Transverse colon (tissue), 4 donors: ENCODE measurements at regions not wholly inside any gene's neighbourhood (a gene's known extent, or its start where the extent isn't known, plus 50 kb on each side); places are given as distances from the start of the nearest gene placed in this dataset.

Experiments
- DNase-seq: peaks from one replicate; pipeline ENCODE4 v3.0.0-alpha.2; 2019
- H3K27ac ChIP-seq, 4 donors: fragments of 200-600 bp; sonication (generic); 2 replicates each; pipeline ENCODE4 v1.5.1; 2016 to 2018; ENCODE audit warnings: inconsistent platforms in 4 of 4
- H3K27me3 ChIP-seq: fragments of 200-600 bp; sonication (generic); 2 replicates; pipeline ENCODE4 v1.5.1; 2017; ENCODE audit warnings: inconsistent platforms
- H3K36me3 ChIP-seq, 4 donors: fragments of 200-600 bp; sonication (generic); 2 replicates each; pipeline ENCODE4 v1.5.1; 2017 to 2019; ENCODE audit warnings: inconsistent platforms in 4 of 4
- H3K4me1 ChIP-seq, 4 donors: fragments of 200-600 bp; sonication (generic); 2 replicates each; pipeline ENCODE4 v1.5.1; 2017 to 2020; ENCODE audit warnings: inconsistent platforms in 4 of 4
- H3K4me3 ChIP-seq, 4 donors: fragments of 200-600 bp; sonication (generic); 1 replicate in 1 of 4; 2 replicates in 3 of 4; pipeline versions ENCODE4 v1.5.1 to v1.6.1; 2017 to 2019; ENCODE audit warnings: inconsistent platforms in 4 of 4
- H3K9me3 ChIP-seq, 2 donors: fragments of 200-600 bp; sonication (generic); 2 replicates each; pipeline ENCODE4 v1.5.1; 2017 to 2019; ENCODE audit warnings: inconsistent platforms in 2 of 2
- EP300 ChIP-seq: sonication (generic); formaldehyde crosslinking; IDR thresholded peaks from one replicate; pipeline ENCODE4 v1.6.1; 2017; ENCODE audit warnings: antibody characterized with exemption, low read depth
- POLR2A ChIP-seq: fragments of 450-650 bp; IDR thresholded peaks from one replicate; pipeline ENCODE4 v1.6.1; 2016; ENCODE audit warnings: antibody characterized with exemption, mild to moderate bottlenecking, moderate library complexity
- POLR2AphosphoS5 ChIP-seq, 3 donors: sonication (generic); formaldehyde crosslinking; IDR thresholded peaks; one replicate each; pipeline ENCODE4 v1.6.1; 2016; ENCODE audit warnings: antibody characterized with exemption in 3 of 3
- WGBS, 2 donors: methylation state at CpG; one replicate each; pipeline ENCODE4 v1.1.5; 2018; ENCODE audit warnings: low coverage in 1 of 2; 5-methylcytosine and 5-hydroxymethylcytosine counted together
- in situ Hi-C, 4 donors: fragments of 200-750 bp; cut with MboI; loops; one replicate each; pipeline versions ENCODE4 v1.15.0 to v1.15.1; 2017; ENCODE audit warnings: low sequenced_read_pairs in 3 of 4, low pct_ligation_motif_present in 1 of 4, low pct_unique_long_range_greater_than_20kb in 1 of 4
- intact Hi-C: fragments of 100-400 bp; cut with DNase I; formaldehyde crosslinking; loops from one replicate; pipeline ENCODE4 v1.15.1; 2023; ENCODE audit warnings: low total_unique reads
- TF ChIP-seq, protein P1 (sequence below), 5 experiments: fragments of 200-600 bp in 3 of 5; fragments of 450-650 bp in 2 of 5; sonication (generic) in 3 of 5; IDR thresholded peaks; 1 replicate in 2 of 5; 2 replicates in 3 of 5; pipeline ENCODE4 v1.5.1; 2016 to 2017; ENCODE audit warnings: antibody characterized with exemption in 5 of 5, inconsistent platforms in 3 of 5, mild to moderate bottlenecking in 2 of 5, moderate library complexity in 1 of 5

DNA sequence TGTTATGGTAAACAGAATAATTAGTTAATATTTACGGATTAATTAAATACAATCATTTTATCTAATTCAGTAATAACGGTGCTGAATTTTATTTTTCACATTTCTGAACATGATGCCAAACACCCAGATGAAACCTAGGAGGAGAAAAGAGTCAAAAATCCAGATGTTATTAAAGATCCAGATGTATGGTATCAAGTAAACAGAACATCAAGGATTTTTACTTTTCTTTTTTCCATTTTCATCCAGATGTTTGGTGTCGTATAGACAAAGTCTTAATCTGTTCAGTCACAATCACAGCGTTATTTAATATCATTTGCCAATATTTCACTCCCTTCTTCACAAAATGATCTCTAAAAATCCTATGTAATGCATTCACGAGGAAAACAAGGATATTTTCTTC lies 64.0 kb upstream of the NR2F2 start:
- no peak for DNase-seq
- Histone ChIP-seq H3K4me3 (no peak overlapping the region), H3K27me3 (no peaks in the 10 kb centered on the region), H3K27ac (no peak overlapping the region), H3K36me3 (no peaks in the 10 kb centered on the region), H3K9me3 (no peaks in the 10 kb centered on the region), H3K4me1 (peaks cover 0 to 11% (median 2%) of the 10 kb centered on the region in 4 donors)
- WGBS, 2 donors: 72 to 82% methylated on average over 5 of the region's 5 CpGs
- TF ChIP-seq EP300 (no peak), POLR2AphosphoS5 (IDR thresholded peaks at IDR 0.05) (no peak), POLR2A (no peak)
- TF ChIP-seq, protein P1, sequence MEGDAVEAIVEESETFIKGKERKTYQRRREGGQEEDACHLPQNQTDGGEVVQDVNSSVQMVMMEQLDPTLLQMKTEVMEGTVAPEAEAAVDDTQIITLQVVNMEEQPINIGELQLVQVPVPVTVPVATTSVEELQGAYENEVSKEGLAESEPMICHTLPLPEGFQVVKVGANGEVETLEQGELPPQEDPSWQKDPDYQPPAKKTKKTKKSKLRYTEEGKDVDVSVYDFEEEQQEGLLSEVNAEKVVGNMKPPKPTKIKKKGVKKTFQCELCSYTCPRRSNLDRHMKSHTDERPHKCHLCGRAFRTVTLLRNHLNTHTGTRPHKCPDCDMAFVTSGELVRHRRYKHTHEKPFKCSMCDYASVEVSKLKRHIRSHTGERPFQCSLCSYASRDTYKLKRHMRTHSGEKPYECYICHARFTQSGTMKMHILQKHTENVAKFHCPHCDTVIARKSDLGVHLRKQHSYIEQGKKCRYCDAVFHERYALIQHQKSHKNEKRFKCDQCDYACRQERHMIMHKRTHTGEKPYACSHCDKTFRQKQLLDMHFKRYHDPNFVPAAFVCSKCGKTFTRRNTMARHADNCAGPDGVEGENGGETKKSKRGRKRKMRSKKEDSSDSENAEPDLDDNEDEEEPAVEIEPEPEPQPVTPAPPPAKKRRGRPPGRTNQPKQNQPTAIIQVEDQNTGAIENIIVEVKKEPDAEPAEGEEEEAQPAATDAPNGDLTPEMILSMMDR (IDR thresholded peaks at IDR 0.05): no peak
- intact Hi-C loops: no loop called here
- in situ Hi-C loops: no loop called here

DNA sequence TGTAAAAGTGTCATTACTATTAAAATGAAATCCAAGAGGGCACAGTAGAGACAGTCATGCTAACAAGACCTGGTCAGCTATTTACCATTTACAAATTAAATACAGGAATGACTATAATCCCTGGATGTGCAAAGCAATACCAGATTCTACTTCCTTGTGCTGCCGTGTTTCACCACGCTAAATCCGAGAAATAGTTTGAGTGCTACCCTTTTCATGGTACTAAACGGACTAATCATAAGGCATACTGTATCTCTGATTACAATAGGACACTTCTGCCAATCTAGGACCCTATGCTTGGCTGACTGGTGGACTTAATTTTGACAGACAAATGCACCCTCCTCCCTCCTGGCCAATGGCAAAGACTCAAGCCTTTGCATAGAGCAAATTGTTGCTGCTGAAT lies 63.0 kb upstream of the NR2F2 start:
- in situ Hi-C loops: no loop called here

DNA sequence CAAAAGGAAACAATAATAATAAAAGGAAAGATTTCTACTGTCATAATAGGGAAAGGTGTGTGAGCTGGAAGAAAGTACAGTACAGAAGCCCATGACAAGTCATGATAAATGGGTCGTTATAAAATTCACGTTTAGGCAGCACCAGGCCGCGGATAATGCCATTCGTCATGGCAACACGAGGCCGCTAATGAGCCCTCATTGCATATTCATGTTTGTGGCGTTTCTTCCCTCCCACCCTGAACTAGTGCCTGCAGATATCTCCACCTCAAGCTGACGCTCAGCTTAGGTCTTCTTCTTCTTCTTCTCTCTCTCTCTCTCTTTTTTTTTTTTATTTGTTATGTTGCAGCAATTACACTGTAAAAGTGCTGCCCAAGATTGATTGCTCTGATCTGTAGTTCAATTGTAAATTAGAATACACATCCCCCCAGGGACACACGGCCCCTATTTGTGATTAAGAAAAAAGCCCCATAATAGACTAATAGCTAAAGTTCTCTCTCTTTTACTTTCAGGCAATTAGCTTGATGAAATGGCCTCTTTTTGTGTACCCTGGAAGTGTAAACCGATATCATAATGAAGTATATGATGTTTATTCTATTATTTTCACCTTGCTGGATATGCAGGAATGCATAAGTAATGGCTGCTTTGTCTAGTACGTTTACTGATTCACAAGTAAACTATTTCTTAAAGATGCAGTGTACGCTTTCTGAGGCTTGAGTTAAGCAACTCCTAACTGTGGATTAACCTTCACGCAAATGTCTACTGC lies 61.9 kb upstream of the NR2F2 start:
- H3K27me3 ChIP-seq: no peaks in the 10 kb centered on the region
- H3K9me3 ChIP-seq: no peaks in the 10 kb centered on the region
- in situ Hi-C loops: no loop called here
- H3K27ac ChIP-seq: no peak overlapping the region
- H3K4me1 ChIP-seq: no peaks in the 10 kb centered on the region
- no peak for DNase-seq
- intact Hi-C loops: no loop called here
- H3K4me3 ChIP-seq: no peak overlapping the region
- TF ChIP-seq, protein P1 (IDR thresholded peaks at IDR 0.05): no peak
- no peaks in the 10 kb centered on the region for H3K36me3 ChIP-seq
- WGBS, 2 donors: 66 to 76% methylated on average over 14 of the region's 14 CpGs

More for the DNA sequence above, 63.0 kb upstream of the NR2F2 start:
- Histone ChIP-seq H3K4me3 (no peak overlapping the region), H3K27me3 (no peaks in the 10 kb centered on the region), H3K9me3 (no peaks in the 10 kb centered on the region), H3K27ac (no peak overlapping the region), H3K4me1 (peaks cover 0 to 7% (median 0%) of the 10 kb centered on the region in 4 donors), H3K36me3 (no peaks in the 10 kb centered on the region)
- intact Hi-C loops: no loop called here
- 70 to 93% methylated on average over 4 of the region's 4 CpGs for WGBS, 2 donors
- DNase-seq: no peak
- no peak for TF ChIP-seq EP300
- TF ChIP-seq POLR2AphosphoS5 (IDR thresholded peaks at IDR 0.05): no peak
- no peak for TF ChIP-seq POLR2A
- TF ChIP-seq, protein P1 (IDR thresholded peaks at IDR 0.05): no peak

DNA sequence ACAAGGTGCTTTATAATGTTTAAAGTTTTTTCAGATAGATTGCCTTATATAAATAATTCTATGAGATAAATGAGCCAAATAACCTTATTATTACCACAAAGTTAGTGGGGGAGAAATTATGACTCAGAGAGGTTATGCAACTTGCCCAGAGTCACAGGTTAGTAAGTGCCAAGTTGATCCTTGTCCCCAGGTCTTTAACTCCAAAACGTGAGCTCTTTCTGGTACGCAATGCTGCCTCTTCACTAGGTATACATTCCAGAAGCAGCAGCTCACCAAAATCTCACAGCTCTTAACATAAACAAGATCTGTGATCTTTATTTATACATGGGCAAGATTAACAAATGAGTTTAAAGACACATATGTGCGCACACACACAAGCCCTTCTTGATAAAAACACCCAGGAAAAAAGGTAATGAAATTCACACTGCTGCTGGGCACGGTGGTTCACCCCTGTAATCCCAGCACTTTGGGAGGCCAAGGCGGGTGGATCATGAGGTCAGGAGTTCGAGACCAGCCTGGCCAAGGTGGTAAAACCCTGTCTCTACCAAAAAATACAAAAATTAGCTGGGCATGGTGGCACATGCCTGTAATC lies 59.8 kb upstream of the NR2F2 start:
- no peaks in the 10 kb centered on the region for H3K27me3 ChIP-seq
- no peaks in the 10 kb centered on the region for H3K36me3 ChIP-seq
- no peak overlapping the region for H3K4me3 ChIP-seq
- 69 to 70% methylated on average over 2 to 6 of the region's 6 CpGs for WGBS, 2 donors
- intact Hi-C loops: no loop called here
- H3K27ac ChIP-seq: no peak overlapping the region
- H3K9me3 ChIP-seq: no peaks in the 10 kb centered on the region
- in situ Hi-C loops: no loop called here
- TF ChIP-seq, protein P1 (IDR thresholded peaks at IDR 0.05): no peak
- TF ChIP-seq POLR2AphosphoS5 (IDR thresholded peaks at IDR 0.05) (no peak), EP300 (no peak), POLR2A (no peak)
- H3K4me1 ChIP-seq: no peaks in the 10 kb centered on the region
- DNase-seq: no peak
